OCI-LY1 (cell line): ENCODE measurements at regions not wholly inside any gene's neighbourhood (a gene's known extent, or its start where the extent isn't known, plus 50 kb on each side); places are given as distances from the start of the nearest gene placed in this dataset.

Experiments used
- CTCF ChIP-seq: fragments of 200-600 bp; sonication (generic), shearing (Covaris generic); IDR thresholded peaks from 2 replicates; pipeline ENCODE4 v1.5.1; 2017; ENCODE audit warnings: mild to moderate bottlenecking, antibody characterized with exemption, low read length, moderate library complexity, mixed read lengths
- EZH2 ChIP-seq: fragments of 200-600 bp; sonication (generic), shearing (Covaris generic); IDR thresholded peaks from 2 replicates; pipeline ENCODE4 v1.8.0; 2017; ENCODE audit warnings: borderline replicate concordance, mixed run types, mild to moderate bottlenecking, antibody characterized with exemption, low read length, moderate library complexity, mixed read lengths

- TF ChIP-seq CTCF (no peak), EZH2 (no peak)
These were observed 148.8 kb upstream of the EPHA7 start for GRCh38 chr6:93568169-93568568.
